ENCODE measurements at regions not wholly inside any gene's neighbourhood (a gene's known extent, or its start where the extent isn't known, plus 50 kb on each side); places are given as distances from the start of the nearest gene placed in this dataset.

DNA sequence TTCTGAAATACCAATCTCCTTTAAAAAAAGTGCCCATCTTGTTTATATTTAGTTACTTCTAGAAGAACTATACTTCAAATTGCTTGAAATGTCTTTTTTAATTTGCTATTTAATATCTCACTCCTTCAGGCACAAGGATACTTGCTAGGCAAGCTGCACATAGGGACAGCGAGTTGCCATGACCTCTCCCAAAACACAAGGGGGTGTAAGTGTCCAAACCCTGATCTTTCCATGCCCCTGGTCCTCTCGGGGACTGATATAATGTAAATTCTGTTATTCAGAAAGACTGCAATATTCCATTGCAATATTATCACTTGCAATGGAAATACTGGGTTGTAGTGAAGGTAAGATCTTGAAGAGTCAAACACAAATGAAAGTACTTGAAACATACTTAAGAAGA, 480.4 kb downstream of the CETN3 start:
- no peak for DNase-seq (ENCODE audit: low spot score)

DNA sequence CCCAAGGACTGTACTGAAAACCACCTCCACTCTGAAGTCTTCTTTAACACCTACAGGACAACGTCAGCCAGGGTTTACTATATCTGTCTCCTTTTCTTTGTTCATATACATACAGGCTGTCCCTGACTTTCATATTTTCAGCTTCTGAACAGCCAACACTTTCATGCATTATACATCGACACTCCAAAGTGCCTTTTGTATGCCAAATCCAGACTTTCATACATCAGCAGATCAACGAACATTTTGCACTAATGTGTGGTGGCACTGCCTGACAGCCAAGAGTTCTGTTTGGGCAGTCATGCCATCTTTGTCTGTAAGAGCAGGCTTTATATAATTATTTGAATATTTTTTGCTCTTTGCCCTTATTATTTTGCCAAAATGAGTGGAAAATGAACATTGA, 487.4 kb downstream of the CETN3 start:
- no peak for DNase-seq (ENCODE audit: low spot score)

DNA sequence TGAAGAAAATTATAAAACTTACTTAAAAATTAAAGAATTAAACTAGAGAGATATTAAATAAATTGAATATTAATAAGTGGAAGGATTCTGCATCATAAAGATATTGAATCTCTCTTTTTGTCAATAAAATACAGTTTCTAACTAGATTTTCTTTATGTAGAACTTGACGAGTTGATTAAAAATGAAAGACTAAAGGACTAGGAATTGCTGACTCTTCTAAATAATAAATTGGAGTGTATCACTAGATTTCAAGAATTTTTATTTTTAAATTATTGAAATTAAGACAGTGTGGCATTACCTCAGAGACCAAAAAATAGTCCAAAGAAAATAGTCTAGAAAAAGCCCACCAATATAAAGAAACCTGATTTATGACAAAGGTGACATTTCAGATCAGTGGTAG, 492.4 kb downstream of the CETN3 start:
- DNase-seq (ENCODE audit: low spot score), result no peak

DNA sequence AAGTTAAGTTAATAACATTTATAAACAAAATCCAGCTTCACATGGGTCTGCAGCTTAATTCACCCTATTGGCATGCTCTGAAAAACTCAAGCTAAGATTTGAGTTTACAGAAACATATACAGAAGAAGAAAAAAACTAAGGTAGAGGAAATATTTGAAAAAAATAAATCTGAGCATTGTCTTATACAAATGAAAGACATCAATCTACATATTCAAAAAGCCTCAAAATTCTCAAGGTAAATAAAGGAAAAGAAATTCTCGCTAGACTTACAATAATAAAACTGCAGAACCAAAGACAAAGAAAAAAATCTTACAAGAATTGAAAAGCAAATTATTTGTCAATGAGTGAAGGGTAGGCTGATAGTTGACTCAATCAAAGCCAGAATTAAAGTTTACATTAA, 493.4 kb downstream of the CETN3 start:
- no peak for DNase-seq (ENCODE audit: low spot score)

DNA sequence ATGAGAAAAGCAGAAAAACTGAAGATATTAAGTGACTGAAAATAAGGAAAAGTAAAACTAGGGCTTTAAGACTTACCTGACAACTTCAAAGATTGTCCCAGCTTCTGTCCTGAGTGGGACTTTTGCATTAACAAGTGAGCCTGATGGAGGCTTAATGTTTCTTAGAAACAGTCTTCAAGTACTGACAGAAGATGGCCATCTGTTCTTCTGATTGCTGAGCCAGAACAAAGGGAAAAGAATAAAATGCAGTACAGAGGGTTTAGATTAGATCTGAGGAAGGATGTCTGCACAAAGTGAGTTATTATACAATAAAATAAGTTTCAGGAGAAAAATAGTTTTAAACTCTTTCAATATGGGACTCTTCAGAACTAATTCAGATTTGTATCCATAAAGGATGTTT, 500.7 kb downstream of the CETN3 start:
- DNase-seq (ENCODE audit: low spot score), result no peak

DNA sequence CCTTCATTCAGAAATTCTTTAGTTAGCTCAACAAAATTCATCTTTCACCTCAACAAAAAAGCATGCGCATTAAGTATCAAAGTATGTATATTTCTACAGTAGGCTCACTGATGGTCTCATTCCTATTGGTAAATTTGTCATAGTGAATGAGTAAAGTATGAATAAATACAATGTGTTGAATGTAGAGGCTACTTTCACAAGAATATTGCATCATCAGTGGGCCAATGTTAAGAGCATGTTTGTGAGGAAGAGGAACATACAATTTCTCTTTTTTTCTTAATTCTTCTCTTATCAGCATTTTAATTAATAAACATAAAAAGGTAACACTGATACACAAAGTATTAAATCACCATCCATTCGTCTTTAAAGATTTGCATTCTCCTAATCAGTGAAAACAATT, 505.1 kb downstream of the CETN3 start:
- DNase-seq (ENCODE audit: low spot score), result no peak

DNA sequence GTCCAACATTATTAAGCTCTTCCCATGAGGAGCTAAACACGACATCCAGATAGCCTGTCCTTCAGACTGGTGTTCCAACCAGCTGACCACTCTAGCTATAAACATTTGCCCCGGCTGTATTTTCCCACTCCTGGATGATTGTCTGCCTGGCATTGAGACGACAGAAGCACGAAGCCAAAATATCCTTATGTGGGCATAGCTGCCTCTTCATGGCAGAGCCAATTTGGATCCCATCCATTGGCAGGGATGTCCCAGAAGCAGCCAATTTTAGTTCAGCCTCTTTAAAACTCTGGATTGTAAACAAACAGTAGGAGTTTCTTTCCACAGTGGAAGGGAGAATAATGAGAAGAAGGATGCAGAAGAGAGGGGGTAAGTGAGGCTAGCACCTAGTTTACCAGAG, 507.6 kb downstream of the CETN3 start:
- DNase-seq (ENCODE audit: low spot score), result no peak

DNA sequence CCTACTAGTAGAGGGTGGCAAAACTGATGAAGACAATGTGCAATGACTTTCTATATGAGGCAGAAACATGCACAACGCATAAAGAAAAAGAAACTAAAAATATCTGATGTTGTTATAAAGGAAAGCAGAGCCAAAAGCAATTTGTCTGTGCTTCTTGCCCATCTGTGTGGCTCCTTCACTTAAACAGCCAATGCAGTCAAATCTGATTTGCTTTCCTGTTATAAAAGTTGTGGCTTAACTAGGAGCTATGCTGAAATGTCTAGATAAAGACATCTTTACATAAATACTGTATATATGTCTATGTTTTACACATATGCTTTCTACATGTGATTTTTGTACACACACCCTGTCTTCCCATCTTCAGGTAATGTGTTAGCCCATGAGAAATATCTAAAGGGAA, 508.2 kb downstream of the CETN3 start:
- no peak for DNase-seq (ENCODE audit: low spot score)

DNA sequence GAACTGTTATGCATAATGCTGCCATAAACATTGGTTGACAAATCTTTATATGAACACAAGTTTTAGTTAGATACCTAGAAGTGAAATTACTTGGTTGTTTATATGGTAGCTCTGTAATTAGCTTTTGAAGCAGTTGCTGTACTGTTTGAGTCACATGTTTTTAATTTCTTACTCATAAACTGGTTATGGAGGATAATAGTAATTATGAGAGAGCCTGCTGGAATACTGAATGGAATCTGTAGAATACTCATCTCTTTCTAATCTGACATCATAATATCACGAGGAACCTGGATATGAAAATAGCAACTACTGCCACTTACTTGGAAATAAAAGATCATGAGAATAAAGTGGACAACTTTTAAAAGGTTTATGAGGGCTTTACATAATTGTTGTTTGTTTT, 509.2 kb downstream of the CETN3 start:
- DNase-seq (ENCODE audit: low spot score), result no peak

DNA sequence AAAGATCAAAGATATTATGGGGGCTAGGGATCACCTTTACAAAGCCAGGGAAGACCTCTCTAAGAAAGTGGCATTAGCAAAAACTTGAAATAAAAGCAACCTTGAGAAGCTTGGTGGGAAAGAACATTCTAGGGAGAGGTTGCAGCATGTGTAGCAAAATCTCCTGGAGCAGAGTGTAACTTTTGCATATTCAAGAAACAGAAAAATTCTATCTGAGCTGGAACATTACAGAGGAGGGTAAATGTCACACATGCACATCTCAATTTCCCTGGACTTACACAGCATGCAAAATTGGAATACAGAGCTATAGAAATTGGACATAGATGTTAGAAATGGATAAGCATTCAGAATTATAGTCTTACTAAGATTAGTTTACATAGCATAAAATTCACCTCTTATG, 510.0 kb downstream of the CETN3 start:
- no peak for DNase-seq (ENCODE audit: low spot score)

DNA sequence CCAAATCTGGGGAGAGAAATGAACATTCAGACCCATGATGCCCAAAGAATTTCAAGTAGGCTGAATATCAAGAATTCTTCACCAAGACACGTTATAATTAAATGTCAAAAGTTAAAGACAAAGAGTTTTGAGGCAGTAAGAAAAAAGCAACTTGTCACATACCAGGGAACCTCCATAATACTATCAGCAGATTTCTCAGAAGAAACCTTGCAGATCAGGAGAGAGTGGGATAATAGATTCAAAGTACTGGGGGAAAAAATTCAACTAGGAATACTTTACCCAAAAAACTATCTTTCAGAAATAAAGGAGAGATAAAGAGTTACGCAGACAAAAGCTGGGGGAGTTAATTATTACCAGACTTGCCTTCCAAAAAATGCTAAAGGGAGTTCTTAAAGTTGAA, 516.0 kb downstream of the CETN3 start:
- no peak for DNase-seq (ENCODE audit: low spot score)

DNA sequence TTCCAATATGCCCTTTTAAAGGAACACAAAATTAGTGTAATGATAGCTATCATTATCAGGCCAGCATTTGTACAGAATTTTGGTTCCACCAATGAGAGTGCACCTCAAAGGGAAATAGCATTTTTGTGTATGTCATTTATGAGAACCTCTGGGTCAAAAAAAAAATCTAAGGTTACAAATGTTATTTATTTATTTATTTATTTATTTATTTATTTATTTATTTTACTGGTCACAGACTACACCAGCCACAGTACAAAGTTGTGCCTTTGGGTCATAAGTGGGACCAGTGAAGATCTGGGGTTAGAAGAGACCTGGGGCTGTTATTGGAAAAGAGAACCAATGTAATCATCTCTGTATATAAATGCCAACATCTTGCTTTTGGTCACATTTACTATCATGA, 523.9 kb downstream of the CETN3 start:
- no peak for DNase-seq (ENCODE audit: low spot score)

DNA sequence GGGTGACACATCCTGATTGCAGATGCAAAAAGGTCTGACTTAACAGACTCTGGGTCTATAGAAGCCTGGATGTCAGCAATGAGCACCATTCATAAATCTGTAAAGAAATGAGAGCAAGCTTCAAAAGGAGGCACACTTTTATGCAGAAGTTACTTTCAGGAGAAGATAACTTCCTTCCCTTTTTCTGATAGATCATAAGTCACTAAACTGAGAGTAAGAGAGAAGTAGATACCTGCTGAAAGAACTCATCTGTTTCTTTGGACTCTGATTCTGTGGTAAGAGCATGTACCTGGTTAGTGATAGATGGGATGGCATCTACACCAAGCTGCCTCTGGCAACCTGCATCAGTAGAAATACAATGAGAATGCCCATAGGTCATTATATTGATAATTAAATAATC, 525.6 kb downstream of the CETN3 start:
- DNase-seq (ENCODE audit: low spot score), result no peak

DNA sequence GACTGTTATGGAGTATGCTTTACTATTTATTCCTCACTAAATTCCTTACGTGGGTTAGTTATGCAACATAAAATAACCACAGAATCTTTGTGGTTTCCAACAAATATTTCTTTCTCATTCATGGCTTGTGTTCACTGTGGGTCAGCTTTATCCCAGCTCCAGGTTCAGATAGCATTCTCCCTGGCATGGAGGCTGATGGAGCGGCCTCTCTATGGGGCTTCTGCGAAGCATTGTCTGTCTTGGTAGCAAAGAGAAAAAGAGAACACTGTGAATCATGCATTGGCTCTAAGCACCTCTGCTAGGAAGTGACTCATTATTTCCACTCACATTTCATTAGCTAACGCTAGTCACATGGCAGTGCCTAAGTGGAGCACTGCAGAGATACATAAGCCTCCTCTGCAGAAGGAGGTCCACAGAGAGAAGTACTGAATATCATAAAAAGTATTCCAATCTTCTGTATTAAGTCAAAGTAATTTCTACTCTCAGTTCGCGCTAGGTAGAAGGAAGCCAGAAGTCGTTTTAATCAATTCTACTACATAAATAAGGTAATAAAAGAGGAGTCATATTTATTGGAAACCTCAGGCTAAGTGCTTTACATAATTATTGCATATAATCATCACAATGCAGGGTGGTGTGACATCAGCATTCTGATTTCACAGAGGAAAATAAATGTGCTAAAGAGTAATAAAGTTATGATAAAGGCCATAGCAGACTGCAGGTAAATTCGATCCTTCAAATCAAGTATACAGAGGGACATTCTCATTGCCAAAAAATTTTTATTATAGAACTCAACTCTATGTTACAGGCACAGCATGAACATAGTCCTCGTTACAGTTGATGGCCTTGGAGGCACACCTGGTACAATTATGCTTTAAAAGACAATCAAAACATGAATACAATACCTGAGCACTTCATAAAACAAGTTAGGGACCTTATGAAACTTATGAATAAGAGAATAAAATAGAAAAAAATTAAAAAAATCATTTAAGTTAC, 531.1 kb downstream of the CETN3 start:
- no peak for DNase-seq (ENCODE audit: low spot score)

DNA sequence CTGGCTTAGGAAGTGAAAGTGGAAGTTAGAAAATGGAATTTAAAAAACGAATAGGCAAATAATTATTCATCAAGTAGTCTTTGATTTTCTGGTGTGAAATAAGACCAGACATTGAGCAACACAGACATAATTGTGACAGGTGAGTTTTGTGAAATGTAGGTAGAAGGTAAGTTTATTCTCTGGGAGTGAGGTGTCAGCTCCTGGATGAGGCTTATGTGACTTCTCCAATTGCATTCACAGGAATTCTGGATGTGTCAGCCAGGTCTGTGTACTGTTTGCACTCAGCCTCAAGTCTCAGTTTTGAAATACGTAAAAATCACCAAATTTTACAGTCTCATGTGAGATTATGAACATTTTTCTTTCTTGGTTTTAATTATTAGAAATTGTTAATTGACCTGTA, 537.6 kb downstream of the CETN3 start:
- DNase-seq (ENCODE audit: low spot score), result no peak

DNA sequence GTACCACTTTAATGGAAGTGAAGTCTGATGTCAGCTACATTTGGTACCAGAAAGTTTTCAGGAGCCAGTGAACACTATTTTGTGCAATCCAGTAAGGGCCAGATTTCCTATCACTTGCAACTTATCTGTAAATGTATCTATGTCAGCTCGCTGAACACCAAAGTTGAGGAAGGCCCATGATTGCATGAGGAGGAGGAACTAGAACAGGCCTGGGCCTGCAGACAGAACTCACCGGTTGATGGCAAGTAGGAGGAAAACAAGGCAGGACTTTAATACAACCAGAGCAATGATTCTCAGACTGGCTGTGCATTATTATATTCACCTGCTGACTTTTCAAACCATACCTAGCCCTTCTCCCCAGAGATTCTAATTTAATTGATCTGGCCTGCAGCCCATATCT, 540.2 kb downstream of the CETN3 start:
- DNase-seq (ENCODE audit: low spot score), result no peak

DNA sequence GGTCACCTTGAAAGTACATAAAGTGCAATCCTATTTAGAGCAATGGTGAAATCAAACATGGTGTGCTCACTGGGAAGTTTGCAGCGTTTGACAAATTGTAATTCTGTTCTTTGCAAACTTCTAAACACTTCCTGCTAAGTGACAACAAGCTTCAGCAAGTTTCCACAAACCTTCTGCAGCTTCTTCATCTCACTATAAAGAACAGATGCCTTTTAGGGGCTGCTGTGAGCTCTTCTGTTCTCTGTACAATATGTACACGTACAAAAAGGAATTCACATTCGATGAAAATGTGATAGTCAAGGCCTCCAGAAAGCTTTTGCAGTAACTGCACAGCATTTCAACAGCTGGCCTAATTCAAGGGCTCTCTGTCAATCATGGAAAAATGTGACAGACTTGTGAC, 543.1 kb downstream of the CETN3 start:
- DNase-seq (ENCODE audit: low spot score), result no peak

DNA sequence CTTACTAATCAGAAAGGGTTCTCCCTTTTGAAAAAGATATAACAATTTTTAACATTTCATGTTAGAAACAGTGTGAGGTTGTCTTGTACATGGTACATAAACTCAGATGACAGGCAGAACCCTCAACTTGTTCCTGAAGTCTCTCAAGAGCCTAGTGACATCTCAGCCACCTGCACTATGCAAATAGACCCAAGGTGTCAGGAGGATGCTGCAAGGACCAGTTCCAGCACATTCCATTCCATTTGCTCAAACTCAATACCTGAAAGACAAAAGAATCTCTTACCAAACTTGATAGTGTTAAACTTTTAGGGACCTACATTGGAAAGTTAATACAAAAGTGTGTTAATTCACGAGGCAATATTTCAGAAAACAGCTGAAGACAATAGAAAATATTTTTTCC, 544.6 kb downstream of the CETN3 start:
- DNase-seq (ENCODE audit: low spot score), result no peak

DNA sequence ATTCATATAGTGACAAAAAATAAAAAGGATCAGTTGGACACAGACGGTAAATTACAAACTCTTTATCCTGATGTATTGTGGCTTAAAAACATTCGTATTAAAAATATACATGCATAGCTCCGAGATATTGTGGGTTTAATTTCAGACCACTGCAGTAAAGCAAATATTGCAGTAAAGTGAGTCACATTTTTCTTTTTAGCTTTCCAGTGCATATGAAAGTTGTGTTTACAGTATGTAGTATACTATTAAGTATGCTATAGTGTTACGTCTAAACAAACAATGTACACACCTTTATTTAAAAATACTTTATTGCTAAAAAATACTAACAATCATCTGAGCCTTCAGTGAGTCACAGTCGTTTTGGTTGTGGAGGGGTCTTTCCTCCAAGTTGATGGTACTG, 551.8 kb downstream of the CETN3 start:
- no peak for DNase-seq (ENCODE audit: low spot score)

DNA sequence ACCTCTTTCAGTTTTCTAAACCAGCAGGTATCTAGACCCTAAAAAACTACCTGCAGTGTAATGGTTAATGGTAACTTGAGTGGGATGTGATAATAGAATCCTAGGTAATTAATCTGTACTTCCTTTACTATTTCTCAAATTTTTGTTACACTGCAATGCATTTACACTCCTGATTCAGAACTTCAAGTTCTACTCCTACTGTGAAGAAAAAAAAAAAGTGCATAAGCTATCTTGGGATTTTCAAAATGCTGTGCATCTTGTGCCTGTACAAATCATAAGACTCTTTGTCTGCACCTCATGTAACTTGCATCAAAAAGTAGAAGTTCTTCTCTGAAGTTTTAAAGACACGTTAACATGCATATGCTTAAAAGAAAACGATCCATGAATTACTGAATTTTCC, 554.1 kb downstream of the CETN3 start:
- no peak for DNase-seq (ENCODE audit: low spot score)

DNA sequence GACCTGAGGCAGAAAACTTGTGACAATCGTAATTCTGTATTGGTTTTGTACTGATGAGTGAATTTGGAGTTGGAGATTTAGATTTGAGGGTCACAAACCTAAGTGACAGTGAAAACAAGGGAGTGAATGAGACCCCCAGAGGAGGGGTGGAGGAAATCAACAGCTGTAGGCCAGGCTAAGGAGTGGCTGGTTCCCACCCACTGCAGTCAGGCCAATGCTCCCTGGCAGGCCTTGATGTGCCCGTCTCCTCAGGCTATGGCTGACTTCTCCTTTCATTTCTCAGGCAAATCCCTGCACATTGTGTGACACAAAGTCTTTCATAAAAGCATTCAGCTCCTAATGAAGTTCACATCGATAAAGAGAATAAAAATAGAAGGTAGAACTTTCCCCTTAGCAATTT, 557.6 kb downstream of the CETN3 start:
- DNase-seq (ENCODE audit: low spot score), result no peak

DNA sequence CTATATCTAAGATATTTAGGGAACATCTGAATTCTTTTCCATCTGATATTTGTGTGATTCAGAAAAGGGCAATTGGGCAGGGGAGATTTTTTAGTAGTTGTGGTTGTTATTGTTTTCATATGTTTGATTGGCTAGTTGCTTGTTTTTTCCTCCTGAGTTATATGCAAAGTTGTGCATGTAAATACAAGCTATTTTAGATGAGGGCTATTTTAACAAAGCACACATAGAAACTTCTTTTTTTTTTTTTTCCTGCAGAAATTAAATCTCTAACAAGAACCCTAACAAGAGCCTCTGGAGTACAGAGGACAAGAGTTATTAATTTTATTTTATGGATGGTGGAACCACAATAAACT, 559.1 kb downstream of the CETN3 start:
- no peak for DNase-seq (ENCODE audit: low spot score)

DNA sequence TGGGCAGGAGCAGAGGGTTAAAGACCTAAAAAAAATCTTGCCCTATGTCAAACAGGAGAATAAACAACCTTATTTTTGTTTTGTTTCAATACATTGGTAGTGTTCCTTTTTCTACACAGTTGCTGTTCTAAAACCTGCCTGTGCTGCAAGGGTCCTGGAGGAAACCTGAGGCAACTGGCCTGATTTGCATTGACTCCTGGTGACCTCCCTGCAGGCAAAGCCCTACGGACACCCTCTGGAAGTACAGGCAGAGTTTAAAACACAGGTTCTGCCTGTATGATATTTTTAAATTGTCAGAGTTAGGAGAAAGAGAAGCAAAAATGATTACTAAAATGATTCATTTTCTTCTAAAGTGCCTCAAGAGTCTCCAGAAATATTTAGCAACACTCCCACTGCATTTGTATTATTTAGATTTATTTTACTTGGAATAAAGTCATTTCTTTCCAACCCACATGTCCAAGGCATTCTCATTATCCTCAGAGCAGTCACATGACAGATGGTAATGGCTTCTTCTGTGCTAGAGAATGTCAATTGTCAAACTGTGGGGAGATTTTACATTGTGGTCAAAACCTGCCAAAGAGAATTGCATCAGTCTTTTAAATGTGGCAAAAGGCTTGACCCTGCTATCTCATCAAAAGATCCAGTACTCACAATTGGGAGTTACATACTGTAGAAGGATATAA, 559.6 kb downstream of the CETN3 start:
- DNase-seq (ENCODE audit: low spot score), result no peak

DNA sequence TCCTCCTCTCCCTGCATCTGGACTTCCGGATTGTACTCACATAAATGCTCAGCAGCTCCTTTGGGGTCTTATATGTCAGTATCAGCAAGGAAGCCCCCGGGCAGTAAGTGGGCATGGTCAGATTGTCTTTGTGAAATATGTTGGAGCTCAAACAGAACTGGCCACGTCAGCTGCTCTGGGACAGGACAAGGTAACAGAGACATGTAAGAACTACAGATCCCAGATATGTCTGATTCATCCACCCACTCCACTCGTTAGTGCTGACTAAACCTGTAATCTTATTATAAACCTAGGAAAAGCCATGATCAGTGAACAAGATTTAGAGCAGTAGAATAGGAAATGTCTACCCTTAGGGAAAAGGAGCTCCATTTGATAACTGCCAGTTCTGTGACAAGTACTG, 561.8 kb downstream of the CETN3 start:
- no peak for DNase-seq (ENCODE audit: low spot score)
